HEK293 (cell line): ENCODE measurements at regions not wholly inside any gene's neighbourhood (a gene's known extent, or its start where the extent isn't known, plus 50 kb on each side); places are given as distances from the start of the nearest gene placed in this dataset.

ENCODE experiments used
- CTCF ChIP-seq: fragments of 450-650 bp; formaldehyde crosslinking; IDR thresholded peaks from 2 replicates; pipeline ENCODE4 v1.5.1; 2016; ENCODE audit warnings: missing biosample characterization, missing genetic modification characterization
- ZNF23 ChIP-seq: fragments of 450-650 bp; formaldehyde crosslinking; IDR thresholded peaks from 2 replicates; pipeline ENCODE4 v1.5.1; 2016; ENCODE audit warnings: missing biosample characterization, missing genetic modification characterization, borderline replicate concordance
- ZNF274 ChIP-seq, 2 experiments: fragments of 200-500 bp in 1 of 2; fragments of 450-650 bp in 1 of 2; sonication (Bioruptor generic) in 1 of 2; formaldehyde crosslinking in 1 of 2; IDR thresholded peaks; 2 replicates each; pipeline versions ENCODE4 v1.5.1 to v1.6.1; 2014 to 2016; ENCODE audit warnings: borderline replicate concordance in 1 of 2, inconsistent platforms in 1 of 2, low read length in 1 of 2, missing biosample characterization in 1 of 2, missing genetic modification characterization in 1 of 2
- TF ChIP-seq, protein P1 (sequence below): fragments of 450-650 bp; formaldehyde crosslinking; IDR thresholded peaks from 2 replicates; pipeline ENCODE4 v1.5.1; 2016; ENCODE audit warnings: missing biosample characterization, missing genetic modification characterization, borderline replicate concordance

DNA sequence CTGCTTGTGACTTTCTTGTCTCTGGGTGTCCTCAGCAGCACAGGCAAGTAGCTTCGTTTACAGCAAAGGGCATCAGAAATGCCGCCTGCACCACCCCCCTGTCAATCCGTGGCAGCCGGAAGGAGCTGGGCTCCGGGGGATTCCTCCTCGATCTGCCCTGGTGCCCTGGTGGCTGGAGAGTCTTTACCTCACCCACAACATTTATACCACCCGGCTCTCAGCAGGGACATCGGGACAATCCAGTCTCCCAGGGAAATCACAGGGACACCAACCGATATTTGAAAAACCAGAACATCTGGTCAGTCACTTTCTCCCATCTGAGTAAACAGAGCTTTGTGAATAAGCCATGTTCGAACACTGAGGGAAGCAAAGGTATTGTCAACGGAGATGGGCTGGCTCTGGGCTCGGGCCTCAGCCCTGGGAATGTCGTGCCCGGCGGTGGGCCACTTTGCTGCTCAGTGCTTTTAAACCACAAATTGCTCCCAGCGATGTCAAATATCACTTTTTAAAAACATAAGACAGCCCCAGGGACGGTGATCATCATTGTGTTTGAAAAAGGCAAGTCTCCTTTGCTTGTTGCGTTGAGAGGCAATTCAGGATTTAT lies 210.0 kb upstream of the SALL3 start:
- TF ChIP-seq, protein P1, sequence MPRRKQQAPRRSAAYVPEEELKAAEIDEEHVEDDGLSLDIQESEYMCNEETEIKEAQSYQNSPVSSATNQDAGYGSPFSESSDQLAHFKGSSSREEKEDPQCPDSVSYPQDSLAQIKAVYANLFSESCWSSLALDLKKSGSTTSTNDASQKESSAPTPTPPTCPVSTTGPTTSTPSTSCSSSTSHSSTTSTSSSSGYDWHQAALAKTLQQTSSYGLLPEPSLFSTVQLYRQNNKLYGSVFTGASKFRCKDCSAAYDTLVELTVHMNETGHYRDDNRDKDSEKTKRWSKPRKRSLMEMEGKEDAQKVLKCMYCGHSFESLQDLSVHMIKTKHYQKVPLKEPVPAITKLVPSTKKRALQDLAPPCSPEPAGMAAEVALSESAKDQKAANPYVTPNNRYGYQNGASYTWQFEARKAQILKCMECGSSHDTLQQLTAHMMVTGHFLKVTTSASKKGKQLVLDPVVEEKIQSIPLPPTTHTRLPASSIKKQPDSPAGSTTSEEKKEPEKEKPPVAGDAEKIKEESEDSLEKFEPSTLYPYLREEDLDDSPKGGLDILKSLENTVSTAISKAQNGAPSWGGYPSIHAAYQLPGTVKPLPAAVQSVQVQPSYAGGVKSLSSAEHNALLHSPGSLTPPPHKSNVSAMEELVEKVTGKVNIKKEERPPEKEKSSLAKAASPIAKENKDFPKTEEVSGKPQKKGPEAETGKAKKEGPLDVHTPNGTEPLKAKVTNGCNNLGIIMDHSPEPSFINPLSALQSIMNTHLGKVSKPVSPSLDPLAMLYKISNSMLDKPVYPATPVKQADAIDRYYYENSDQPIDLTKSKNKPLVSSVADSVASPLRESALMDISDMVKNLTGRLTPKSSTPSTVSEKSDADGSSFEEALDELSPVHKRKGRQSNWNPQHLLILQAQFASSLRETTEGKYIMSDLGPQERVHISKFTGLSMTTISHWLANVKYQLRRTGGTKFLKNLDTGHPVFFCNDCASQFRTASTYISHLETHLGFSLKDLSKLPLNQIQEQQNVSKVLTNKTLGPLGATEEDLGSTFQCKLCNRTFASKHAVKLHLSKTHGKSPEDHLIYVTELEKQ = no peak
- TF ChIP-seq CTCF (tag by site-specific recombination) = no peak
- TF ChIP-seq ZNF274 (IDR thresholded peaks at IDR 0.05; ENCODE audit: low read length) = no peak
- TF ChIP-seq ZNF274 (tag by site-specific recombination; IDR thresholded peaks at IDR 0.05; ENCODE audit: borderline replicate concordance) = no peak
- no peak for TF ChIP-seq ZNF23
